Neural cell (in vitro differentiated cells): ENCODE measurements at regions not wholly inside any gene's neighbourhood (a gene's known extent, or its start where the extent isn't known, plus 50 kb on each side); places are given as distances from the start of the nearest gene placed in this dataset.

Experiments used
- H2AFZ ChIP-seq: fragments of 200-600, 300-800 bp; sonication (generic), shearing (Covaris generic); 2 replicates; pipeline ENCODE4 v1.6.0; 2014; ENCODE audit warnings: low read depth, mild to moderate bottlenecking, antibody characterized with exemption, low read length, moderate library complexity
- H3F3A ChIP-seq: fragments of 200-600 bp; shearing (Covaris generic); 2 replicates; pipeline ENCODE4 v1.6.1; 2016; ENCODE audit warnings: mild to moderate bottlenecking, moderate library complexity, mixed read lengths, antibody characterized with exemption, low read length; ENCODE audit not compliant: insufficient read depth, poor library complexity, severe bottlenecking
- H3K27ac ChIP-seq: fragments of 200-600, 300-800 bp; sonication (generic), shearing (Covaris generic); 2 replicates; pipeline ENCODE4 v1.5.1; 2014; ENCODE audit warnings: mild to moderate bottlenecking, low read length, moderate library complexity
- H3K27me3 ChIP-seq: fragments of 300-800, 200-600 bp; sonication (generic), shearing (Covaris generic); 2 replicates; pipeline ENCODE4 v1.6.0; 2014; ENCODE audit warnings: mild to moderate bottlenecking, low read depth, low read length, moderate library complexity; ENCODE audit not compliant: insufficient read depth
- H3K36me3 ChIP-seq: fragments of 300-800, 200-600 bp; sonication (generic), shearing (Covaris generic); 2 replicates; pipeline ENCODE4 v1.5.1; 2014; ENCODE audit warnings: mild to moderate bottlenecking, antibody characterized with exemption, low read length, moderate library complexity; ENCODE audit not compliant: insufficient read depth
- H3K4me2 ChIP-seq: fragments of 300-800, 200-600 bp; sonication (generic), shearing (Covaris generic); 2 replicates; pipeline ENCODE4 v1.6.0; 2014; ENCODE audit warnings: mild to moderate bottlenecking, low read length
- H3K4me3 ChIP-seq: fragments of 300-800, 200-600 bp; sonication (generic), shearing (Covaris generic); 2 replicates; pipeline ENCODE4 v1.5.1; 2014; ENCODE audit warnings: mild to moderate bottlenecking, low read length, moderate library complexity
- H3K79me2 ChIP-seq: fragments of 200-600 bp; shearing (Covaris generic); replicated peaks from 2 replicates; pipeline ENCODE4 v1.6.0; 2014; ENCODE audit warnings: mild to moderate bottlenecking, low read length, moderate library complexity; ENCODE audit not compliant: insufficient read depth
- H3K9ac ChIP-seq: fragments of 300-800, 200-600 bp; sonication (generic), shearing (Covaris generic); 2 replicates; pipeline ENCODE4 v1.6.1; 2016; ENCODE audit warnings: mild to moderate bottlenecking, low read length, mixed read lengths
- H3K9me2 ChIP-seq: fragments of 200-600 bp; shearing (Covaris generic); 2 replicates; pipeline ENCODE4 v1.6.1; 2016; ENCODE audit warnings: mild to moderate bottlenecking, low read length, mixed read lengths; ENCODE audit not compliant: insufficient read depth
- H3K9me3 ChIP-seq: fragments of 200-600, 300-800 bp; sonication (generic), shearing (Covaris generic); 2 replicates; pipeline ENCODE4 v1.6.1; 2016; ENCODE audit warnings: mild to moderate bottlenecking, mixed run types, low read length, moderate library complexity, mixed read lengths
- H4K20me1 ChIP-seq: fragments of 200-600 bp; shearing (Covaris generic); 2 replicates; pipeline ENCODE4 v1.6.1; 2016; ENCODE audit warnings: mild to moderate bottlenecking, mixed run types; ENCODE audit not compliant: insufficient read depth
- EP300 ChIP-seq: fragments of 450-650 bp; conservative IDR thresholded peaks from 2 replicates; pipeline ENCODE4 v1.6.1; 2014; ENCODE audit warnings: antibody characterized with exemption, mild to moderate bottlenecking, moderate library complexity; ENCODE audit not compliant: poor library complexity, severe bottlenecking
- EZH2 ChIP-seq: fragments of 200-600, 300-800 bp; shearing (Covaris generic), sonication (generic); IDR thresholded peaks from 2 replicates; pipeline ENCODE4 v1.6.1; 2014; ENCODE audit warnings: antibody characterized with exemption, low read length, borderline replicate concordance, mild to moderate bottlenecking; ENCODE audit not compliant: insufficient read depth, poor library complexity, severe bottlenecking
- MXI1 ChIP-seq: fragments of 450-650 bp; conservative IDR thresholded peaks from 2 replicates; pipeline ENCODE4 v1.6.1; 2014; ENCODE audit warnings: antibody characterized with exemption, mild to moderate bottlenecking; ENCODE audit not compliant: poor library complexity, severe bottlenecking
- POLR2AphosphoS5 ChIP-seq: IDR thresholded peaks from 2 replicates; pipeline ENCODE4 v1.6.1; 2012
- RAD21 ChIP-seq: fragments of 450-650 bp; conservative IDR thresholded peaks from 2 replicates; pipeline ENCODE4 v1.6.1; 2014; ENCODE audit warnings: antibody characterized with exemption, mild to moderate bottlenecking, moderate library complexity
- SMC3 ChIP-seq: fragments of 450-650 bp; conservative IDR thresholded peaks from 2 replicates; pipeline ENCODE4 v1.6.1; 2014; ENCODE audit warnings: antibody characterized with exemption, mild to moderate bottlenecking, moderate library complexity; ENCODE audit not compliant: poor library complexity
- TAF1 ChIP-seq: IDR thresholded peaks from 2 replicates; pipeline ENCODE4 v1.6.1; 2012; ENCODE audit warnings: low read depth
- TF ChIP-seq, protein P1 (sequence below): IDR thresholded peaks from 2 replicates; pipeline ENCODE4 v1.6.1; 2012; ENCODE audit warnings: borderline replicate concordance
- TF ChIP-seq, protein P2 (sequence below): fragments of 450-650 bp; IDR thresholded peaks from 2 replicates; pipeline ENCODE4 v1.5.1; 2014; ENCODE audit warnings: antibody characterized with exemption, mild to moderate bottlenecking, moderate library complexity; ENCODE audit not compliant: poor library complexity, severe bottlenecking

DNA sequence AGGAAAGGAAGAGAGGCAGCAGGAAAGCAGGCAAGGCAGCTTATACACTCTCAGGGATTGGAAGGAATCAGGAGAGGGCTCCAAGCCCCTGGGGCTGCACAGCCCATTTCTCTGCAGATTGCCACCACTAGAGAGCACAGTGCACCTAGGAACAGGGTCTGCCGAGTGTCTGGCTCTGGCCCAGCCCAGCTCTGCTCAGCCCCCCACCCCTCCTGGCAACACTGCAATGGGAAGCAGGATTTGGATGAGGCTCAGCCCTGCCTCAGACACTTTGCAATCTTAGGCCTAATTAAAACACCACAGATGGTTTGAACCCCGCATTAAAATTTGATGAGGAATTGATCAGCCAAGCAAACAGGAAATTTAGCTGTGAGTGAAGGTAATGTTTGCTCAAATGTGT lies 252.7 kb downstream of the DHX35 start:
- H3F3A ChIP-seq, result no peaks in the 10 kb centered on the region
- H3K9me3 ChIP-seq, result no peaks in the 10 kb centered on the region
- TF ChIP-seq EZH2 (no peak), EP300 (no peak)
- TF ChIP-seq, protein P1, sequence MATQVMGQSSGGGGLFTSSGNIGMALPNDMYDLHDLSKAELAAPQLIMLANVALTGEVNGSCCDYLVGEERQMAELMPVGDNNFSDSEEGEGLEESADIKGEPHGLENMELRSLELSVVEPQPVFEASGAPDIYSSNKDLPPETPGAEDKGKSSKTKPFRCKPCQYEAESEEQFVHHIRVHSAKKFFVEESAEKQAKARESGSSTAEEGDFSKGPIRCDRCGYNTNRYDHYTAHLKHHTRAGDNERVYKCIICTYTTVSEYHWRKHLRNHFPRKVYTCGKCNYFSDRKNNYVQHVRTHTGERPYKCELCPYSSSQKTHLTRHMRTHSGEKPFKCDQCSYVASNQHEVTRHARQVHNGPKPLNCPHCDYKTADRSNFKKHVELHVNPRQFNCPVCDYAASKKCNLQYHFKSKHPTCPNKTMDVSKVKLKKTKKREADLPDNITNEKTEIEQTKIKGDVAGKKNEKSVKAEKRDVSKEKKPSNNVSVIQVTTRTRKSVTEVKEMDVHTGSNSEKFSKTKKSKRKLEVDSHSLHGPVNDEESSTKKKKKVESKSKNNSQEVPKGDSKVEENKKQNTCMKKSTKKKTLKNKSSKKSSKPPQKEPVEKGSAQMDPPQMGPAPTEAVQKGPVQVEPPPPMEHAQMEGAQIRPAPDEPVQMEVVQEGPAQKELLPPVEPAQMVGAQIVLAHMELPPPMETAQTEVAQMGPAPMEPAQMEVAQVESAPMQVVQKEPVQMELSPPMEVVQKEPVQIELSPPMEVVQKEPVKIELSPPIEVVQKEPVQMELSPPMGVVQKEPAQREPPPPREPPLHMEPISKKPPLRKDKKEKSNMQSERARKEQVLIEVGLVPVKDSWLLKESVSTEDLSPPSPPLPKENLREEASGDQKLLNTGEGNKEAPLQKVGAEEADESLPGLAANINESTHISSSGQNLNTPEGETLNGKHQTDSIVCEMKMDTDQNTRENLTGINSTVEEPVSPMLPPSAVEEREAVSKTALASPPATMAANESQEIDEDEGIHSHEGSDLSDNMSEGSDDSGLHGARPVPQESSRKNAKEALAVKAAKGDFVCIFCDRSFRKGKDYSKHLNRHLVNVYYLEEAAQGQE, result no peak
- H3K4me2 ChIP-seq, result no peak overlapping the region
- H4K20me1 ChIP-seq, result no peaks in the 10 kb centered on the region
- H3K36me3 ChIP-seq, result no peaks in the 10 kb centered on the region
- no peak overlapping the region for H2AFZ ChIP-seq
- H3K27me3 ChIP-seq, result no peaks in the 10 kb centered on the region
- H3K4me3 ChIP-seq, result no peak overlapping the region
- H3K27ac ChIP-seq, result no peak overlapping the region
- no peaks in the 10 kb centered on the region for H3K79me2 ChIP-seq
- no peak overlapping the region for H3K9ac ChIP-seq
- no peaks in the 10 kb centered on the region for H3K9me2 ChIP-seq

DNA sequence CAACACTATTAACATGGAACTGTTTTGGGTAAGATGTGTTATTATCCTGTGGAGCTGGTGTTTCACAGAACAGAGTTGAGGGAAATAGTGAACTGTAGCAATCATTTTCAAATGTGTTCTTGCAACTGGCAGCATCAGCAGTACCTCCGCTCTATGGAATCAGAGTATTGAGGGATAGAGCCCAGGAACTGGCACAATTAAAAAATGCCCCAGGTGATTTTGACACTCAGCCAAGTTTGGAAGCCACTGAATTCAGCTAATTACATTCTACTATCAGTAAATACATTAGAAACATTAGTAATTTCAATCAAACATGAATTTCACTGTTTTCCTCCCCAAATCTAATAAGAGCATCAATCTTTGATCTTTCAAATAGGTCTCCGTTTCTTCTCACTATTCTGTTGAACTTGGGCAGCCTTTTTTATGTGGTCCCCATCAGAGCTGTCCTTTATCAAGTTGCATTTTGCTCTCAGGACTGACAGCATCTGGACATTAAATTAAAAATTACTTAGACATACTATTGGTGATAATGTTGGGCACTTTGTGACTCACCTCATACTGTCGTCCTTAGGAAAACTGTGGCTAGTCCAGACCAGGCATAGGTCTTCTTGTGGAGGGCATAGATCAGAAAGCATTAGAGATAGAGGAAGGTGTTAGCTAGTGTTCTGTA lies 251.5 kb downstream of the DHX35 start:
- TF ChIP-seq EP300 (no peak), POLR2AphosphoS5 (no peak), TAF1 (no peak), SMC3 (no peak), MXI1 (no peak), EZH2 (no peak), RAD21 (no peak)
- TF ChIP-seq, protein P2, sequence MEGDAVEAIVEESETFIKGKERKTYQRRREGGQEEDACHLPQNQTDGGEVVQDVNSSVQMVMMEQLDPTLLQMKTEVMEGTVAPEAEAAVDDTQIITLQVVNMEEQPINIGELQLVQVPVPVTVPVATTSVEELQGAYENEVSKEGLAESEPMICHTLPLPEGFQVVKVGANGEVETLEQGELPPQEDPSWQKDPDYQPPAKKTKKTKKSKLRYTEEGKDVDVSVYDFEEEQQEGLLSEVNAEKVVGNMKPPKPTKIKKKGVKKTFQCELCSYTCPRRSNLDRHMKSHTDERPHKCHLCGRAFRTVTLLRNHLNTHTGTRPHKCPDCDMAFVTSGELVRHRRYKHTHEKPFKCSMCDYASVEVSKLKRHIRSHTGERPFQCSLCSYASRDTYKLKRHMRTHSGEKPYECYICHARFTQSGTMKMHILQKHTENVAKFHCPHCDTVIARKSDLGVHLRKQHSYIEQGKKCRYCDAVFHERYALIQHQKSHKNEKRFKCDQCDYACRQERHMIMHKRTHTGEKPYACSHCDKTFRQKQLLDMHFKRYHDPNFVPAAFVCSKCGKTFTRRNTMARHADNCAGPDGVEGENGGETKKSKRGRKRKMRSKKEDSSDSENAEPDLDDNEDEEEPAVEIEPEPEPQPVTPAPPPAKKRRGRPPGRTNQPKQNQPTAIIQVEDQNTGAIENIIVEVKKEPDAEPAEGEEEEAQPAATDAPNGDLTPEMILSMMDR, result no peak
- TF ChIP-seq, protein P1, result no peak
- Histone ChIP-seq H3K27ac (no peak overlapping the region), H3K9me2 (no peaks in the 10 kb centered on the region)

More for the DNA sequence above, 251.5 kb downstream of the DHX35 start:
- Histone ChIP-seq H3K79me2 (no peaks in the 10 kb centered on the region), H3K36me3 (no peaks in the 10 kb centered on the region), H3K9ac (no peak overlapping the region), H2AFZ (no peak overlapping the region), H3F3A (no peaks in the 10 kb centered on the region), H3K4me3 (no peak overlapping the region), H3K4me2 (no peak overlapping the region), H3K9me3 (no peaks in the 10 kb centered on the region), H4K20me1 (no peaks in the 10 kb centered on the region), H3K27me3 (no peaks in the 10 kb centered on the region)
